GM23338 (cell line): ENCODE measurements at regions not wholly inside any gene's neighbourhood (a gene's known extent, or its start where the extent isn't known, plus 50 kb on each side); places are given as distances from the start of the nearest gene placed in this dataset.

ENCODE experiments used
- ATAC-seq: fragments of 200-7000 bp; cut with Tn5 transposase; 3 replicates; pipeline ENCODE4 v1.9.1; 2020
- DNase-seq: peaks from one replicate; pipeline ENCODE4 v3.0.0-alpha.2; 2015; ENCODE audit warnings: low spot score
- H2AFZ ChIP-seq: fragments of 200-600 bp; sonication (generic); 2 replicates; pipeline ENCODE4 v1.8.0; 2016; ENCODE audit warnings: antibody characterized with exemption, mild to moderate bottlenecking, moderate library complexity
- H3F3A ChIP-seq: fragments of 200-600 bp; sonication (generic); replicated peaks from 2 replicates; pipeline ENCODE4 v1.8.0; 2017; ENCODE audit warnings: antibody characterized with exemption, mixed run types, low read depth
- H3K27ac ChIP-seq: fragments of 200-600 bp; sonication (generic); 2 replicates; pipeline ENCODE4 v1.6.1; 2016; ENCODE audit warnings: low read depth
- H3K27me3 ChIP-seq: fragments of 200-600 bp; sonication (generic); 2 replicates; pipeline ENCODE4 v1.8.0; 2016; ENCODE audit warnings: mild to moderate bottlenecking, mixed run types, moderate library complexity; ENCODE audit not compliant: insufficient read depth
- H3K36me3 ChIP-seq: fragments of 200-600 bp; sonication (generic); 2 replicates; pipeline ENCODE4 v1.8.0; 2016; ENCODE audit warnings: mild to moderate bottlenecking; ENCODE audit not compliant: insufficient read depth
- H3K4me1 ChIP-seq: fragments of 200-600 bp; sonication (generic); 2 replicates; pipeline ENCODE4 v1.8.0; 2016; ENCODE audit warnings: mild to moderate bottlenecking, moderate library complexity; ENCODE audit not compliant: insufficient read depth
- H3K4me2 ChIP-seq: fragments of 200-600 bp; sonication (generic); 2 replicates; pipeline ENCODE4 v1.7.1; 2017; ENCODE audit warnings: mixed run types
- H3K4me3 ChIP-seq: fragments of 200-600 bp; sonication (generic); 2 replicates; pipeline ENCODE4 v1.6.1; 2016; ENCODE audit warnings: mixed run types
- H3K79me2 ChIP-seq: fragments of 200-600 bp; sonication (generic); replicated peaks from 2 replicates; pipeline ENCODE4 v1.8.0; 2017; ENCODE audit warnings: mild to moderate bottlenecking; ENCODE audit not compliant: insufficient read depth
- H3K9me2 ChIP-seq: fragments of 200-600 bp; sonication (generic); 2 replicates; pipeline ENCODE4 v1.8.0; 2017; ENCODE audit not compliant: insufficient read depth
- H4K20me1 ChIP-seq: fragments of 200-600 bp; sonication (generic); replicated peaks from 2 replicates; pipeline ENCODE4 v1.8.0; 2017; ENCODE audit warnings: mild to moderate bottlenecking; ENCODE audit not compliant: insufficient read depth
- H3K27ac Mint-ChIP-seq: 2 replicates; pipeline ENCODE4 v1.8.0; 2020; ENCODE audit warnings: inconsistent platforms, mild to moderate bottlenecking, moderate library complexity, mixed read lengths
- H3K27me3 Mint-ChIP-seq: 3 replicates; pipeline ENCODE4 v1.8.0; 2022; ENCODE audit warnings: low read depth, mild to moderate bottlenecking, moderate library complexity, mixed read lengths, inconsistent platforms; ENCODE audit not compliant: insufficient read depth, poor library complexity
- H3K36me3 Mint-ChIP-seq: 3 replicates; pipeline ENCODE4 v1.8.0; 2021; ENCODE audit warnings: low read depth, mild to moderate bottlenecking, inconsistent platforms, moderate library complexity, mixed read lengths
- H3K4me1 Mint-ChIP-seq: 3 replicates; pipeline ENCODE4 v1.8.0; 2020; ENCODE audit warnings: mild to moderate bottlenecking, inconsistent platforms, mixed read lengths
- H3K4me3 Mint-ChIP-seq: 3 replicates; pipeline ENCODE4 v1.8.0; 2021; ENCODE audit warnings: moderate library complexity, mild to moderate bottlenecking, inconsistent platforms, mixed read lengths
- H3K9me3 Mint-ChIP-seq: 3 replicates; pipeline ENCODE4 v1.8.0; 2020; ENCODE audit warnings: moderate library complexity, mild to moderate bottlenecking, inconsistent platforms, mixed read lengths
- JUNB ChIP-seq: IDR thresholded peaks from one replicate; pipeline ENCODE4 v1.6.1; 2016; ENCODE audit warnings: antibody characterized with exemption; ENCODE audit not compliant: unreplicated experiment
- NANOG ChIP-seq: IDR thresholded peaks from 2 replicates; pipeline ENCODE4 v1.6.1; 2016; ENCODE audit warnings: antibody characterized with exemption, borderline replicate concordance
- POLR2AphosphoS5 ChIP-seq: IDR thresholded peaks from 2 replicates; pipeline ENCODE4 v1.6.1; 2016; ENCODE audit warnings: antibody characterized with exemption, low read depth
- ZNF114 ChIP-seq: fragments of 250-450 bp; sonication (Bioruptor Pico); IDR thresholded peaks from 2 replicates; pipeline ENCODE4 v1.5.0; 2020; ENCODE audit warnings: mild to moderate bottlenecking, moderate library complexity
- TF ChIP-seq, protein P1 (sequence below): IDR thresholded peaks from one replicate; pipeline ENCODE4 v1.6.1; 2018; ENCODE audit warnings: antibody characterized with exemption; ENCODE audit not compliant: unreplicated experiment
- TF ChIP-seq, protein P2 (sequence below), 2 experiments: fragments of 200-600 bp in 1 of 2; sonication (generic) in 1 of 2; conservative IDR thresholded peaks; 2 replicates each; pipeline versions ENCODE4 v1.5.1 to v1.6.1; 2016 to 2017; ENCODE audit warnings: antibody characterized with exemption in 2 of 2, low read depth in 2 of 2, mild to moderate bottlenecking in 2 of 2, moderate library complexity in 1 of 2
- TF ChIP-seq, protein P3 (sequence below): IDR thresholded peaks from 2 replicates; pipeline ENCODE4 v1.6.1; 2016; ENCODE audit warnings: antibody characterized with exemption
- TF ChIP-seq, protein P4 (sequence below): fragments of 250-450 bp; sonication (Bioruptor Pico); IDR thresholded peaks from 2 replicates; pipeline ENCODE4 v1.5.0; 2020; ENCODE audit warnings: mild to moderate bottlenecking, moderate library complexity

- H3K4me3 ChIP-seq: no peak overlapping the region
- Mint-ChIP-seq H3K4me3 (no peak overlapping the region), H3K9me3 (no peaks in the 10 kb centered on the region), H3K27me3 (peaks cover 3% of the 10 kb centered on the region), H3K36me3 (no peaks in the 10 kb centered on the region), H3K4me1 (no peaks in the 10 kb centered on the region), H3K27ac (no peak overlapping the region)
- ATAC-seq: no peak
- H3K4me2 ChIP-seq: no peak overlapping the region
- no peaks in the 10 kb centered on the region for H3K4me1 ChIP-seq
- no peaks in the 10 kb centered on the region for H3K79me2 ChIP-seq
- no peaks in the 10 kb centered on the region for H3K36me3 ChIP-seq
- no peak overlapping the region for H3K27ac ChIP-seq
- no peak for TF ChIP-seq POLR2AphosphoS5
- TF ChIP-seq JUNB: no peak
- TF ChIP-seq, protein P1, sequence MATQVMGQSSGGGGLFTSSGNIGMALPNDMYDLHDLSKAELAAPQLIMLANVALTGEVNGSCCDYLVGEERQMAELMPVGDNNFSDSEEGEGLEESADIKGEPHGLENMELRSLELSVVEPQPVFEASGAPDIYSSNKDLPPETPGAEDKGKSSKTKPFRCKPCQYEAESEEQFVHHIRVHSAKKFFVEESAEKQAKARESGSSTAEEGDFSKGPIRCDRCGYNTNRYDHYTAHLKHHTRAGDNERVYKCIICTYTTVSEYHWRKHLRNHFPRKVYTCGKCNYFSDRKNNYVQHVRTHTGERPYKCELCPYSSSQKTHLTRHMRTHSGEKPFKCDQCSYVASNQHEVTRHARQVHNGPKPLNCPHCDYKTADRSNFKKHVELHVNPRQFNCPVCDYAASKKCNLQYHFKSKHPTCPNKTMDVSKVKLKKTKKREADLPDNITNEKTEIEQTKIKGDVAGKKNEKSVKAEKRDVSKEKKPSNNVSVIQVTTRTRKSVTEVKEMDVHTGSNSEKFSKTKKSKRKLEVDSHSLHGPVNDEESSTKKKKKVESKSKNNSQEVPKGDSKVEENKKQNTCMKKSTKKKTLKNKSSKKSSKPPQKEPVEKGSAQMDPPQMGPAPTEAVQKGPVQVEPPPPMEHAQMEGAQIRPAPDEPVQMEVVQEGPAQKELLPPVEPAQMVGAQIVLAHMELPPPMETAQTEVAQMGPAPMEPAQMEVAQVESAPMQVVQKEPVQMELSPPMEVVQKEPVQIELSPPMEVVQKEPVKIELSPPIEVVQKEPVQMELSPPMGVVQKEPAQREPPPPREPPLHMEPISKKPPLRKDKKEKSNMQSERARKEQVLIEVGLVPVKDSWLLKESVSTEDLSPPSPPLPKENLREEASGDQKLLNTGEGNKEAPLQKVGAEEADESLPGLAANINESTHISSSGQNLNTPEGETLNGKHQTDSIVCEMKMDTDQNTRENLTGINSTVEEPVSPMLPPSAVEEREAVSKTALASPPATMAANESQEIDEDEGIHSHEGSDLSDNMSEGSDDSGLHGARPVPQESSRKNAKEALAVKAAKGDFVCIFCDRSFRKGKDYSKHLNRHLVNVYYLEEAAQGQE: no peak
- H2AFZ ChIP-seq: no peak overlapping the region
- no peak for DNase-seq
- no peaks in the 10 kb centered on the region for H3K9me2 ChIP-seq
- no peaks in the 10 kb centered on the region for H3K27me3 ChIP-seq
- H4K20me1 ChIP-seq: no peaks in the 10 kb centered on the region
- no peaks in the 10 kb centered on the region for H3F3A ChIP-seq
These were observed 118.8 kb downstream of the SLC6A15 start for GRCh38 chr12:84793558-84794367.

GRCh38 chr12:84791444-84791843, 121.2 kb downstream of the SLC6A15 start:
- Mint-ChIP-seq H3K9me3 (no peaks in the 10 kb centered on the region), H3K4me3 (no peak overlapping the region), H3K4me1 (no peaks in the 10 kb centered on the region), H3K36me3 (no peaks in the 10 kb centered on the region), H3K27ac (no peak overlapping the region), H3K27me3 (no peaks in the 10 kb centered on the region)
- no peaks in the 10 kb centered on the region for H3K36me3 ChIP-seq
- no peaks in the 10 kb centered on the region for H4K20me1 ChIP-seq
- H3K27ac ChIP-seq: no peak overlapping the region
- H3K27me3 ChIP-seq: no peaks in the 10 kb centered on the region
- no peak overlapping the region for H2AFZ ChIP-seq
- H3K4me2 ChIP-seq: no peak overlapping the region
- H3K4me1 ChIP-seq: no peaks in the 10 kb centered on the region
- no peaks in the 10 kb centered on the region for H3K9me2 ChIP-seq
- DNase-seq (no peak), ATAC-seq (no peak)
- H3K79me2 ChIP-seq: no peaks in the 10 kb centered on the region
- TF ChIP-seq, protein P2, sequence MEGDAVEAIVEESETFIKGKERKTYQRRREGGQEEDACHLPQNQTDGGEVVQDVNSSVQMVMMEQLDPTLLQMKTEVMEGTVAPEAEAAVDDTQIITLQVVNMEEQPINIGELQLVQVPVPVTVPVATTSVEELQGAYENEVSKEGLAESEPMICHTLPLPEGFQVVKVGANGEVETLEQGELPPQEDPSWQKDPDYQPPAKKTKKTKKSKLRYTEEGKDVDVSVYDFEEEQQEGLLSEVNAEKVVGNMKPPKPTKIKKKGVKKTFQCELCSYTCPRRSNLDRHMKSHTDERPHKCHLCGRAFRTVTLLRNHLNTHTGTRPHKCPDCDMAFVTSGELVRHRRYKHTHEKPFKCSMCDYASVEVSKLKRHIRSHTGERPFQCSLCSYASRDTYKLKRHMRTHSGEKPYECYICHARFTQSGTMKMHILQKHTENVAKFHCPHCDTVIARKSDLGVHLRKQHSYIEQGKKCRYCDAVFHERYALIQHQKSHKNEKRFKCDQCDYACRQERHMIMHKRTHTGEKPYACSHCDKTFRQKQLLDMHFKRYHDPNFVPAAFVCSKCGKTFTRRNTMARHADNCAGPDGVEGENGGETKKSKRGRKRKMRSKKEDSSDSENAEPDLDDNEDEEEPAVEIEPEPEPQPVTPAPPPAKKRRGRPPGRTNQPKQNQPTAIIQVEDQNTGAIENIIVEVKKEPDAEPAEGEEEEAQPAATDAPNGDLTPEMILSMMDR (conservative IDR thresholded peaks at IDR 0.05; ENCODE audit: low read depth in 2 of 2): no peak
- no peak for TF ChIP-seq NANOG
- TF ChIP-seq, protein P3, sequence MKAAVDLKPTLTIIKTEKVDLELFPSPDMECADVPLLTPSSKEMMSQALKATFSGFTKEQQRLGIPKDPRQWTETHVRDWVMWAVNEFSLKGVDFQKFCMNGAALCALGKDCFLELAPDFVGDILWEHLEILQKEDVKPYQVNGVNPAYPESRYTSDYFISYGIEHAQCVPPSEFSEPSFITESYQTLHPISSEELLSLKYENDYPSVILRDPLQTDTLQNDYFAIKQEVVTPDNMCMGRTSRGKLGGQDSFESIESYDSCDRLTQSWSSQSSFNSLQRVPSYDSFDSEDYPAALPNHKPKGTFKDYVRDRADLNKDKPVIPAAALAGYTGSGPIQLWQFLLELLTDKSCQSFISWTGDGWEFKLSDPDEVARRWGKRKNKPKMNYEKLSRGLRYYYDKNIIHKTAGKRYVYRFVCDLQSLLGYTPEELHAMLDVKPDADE: no peak
- TF ChIP-seq ZNF114 (CRISPR knock-in tag): no peak
- TF ChIP-seq POLR2AphosphoS5: no peak
- TF ChIP-seq, protein P4, sequence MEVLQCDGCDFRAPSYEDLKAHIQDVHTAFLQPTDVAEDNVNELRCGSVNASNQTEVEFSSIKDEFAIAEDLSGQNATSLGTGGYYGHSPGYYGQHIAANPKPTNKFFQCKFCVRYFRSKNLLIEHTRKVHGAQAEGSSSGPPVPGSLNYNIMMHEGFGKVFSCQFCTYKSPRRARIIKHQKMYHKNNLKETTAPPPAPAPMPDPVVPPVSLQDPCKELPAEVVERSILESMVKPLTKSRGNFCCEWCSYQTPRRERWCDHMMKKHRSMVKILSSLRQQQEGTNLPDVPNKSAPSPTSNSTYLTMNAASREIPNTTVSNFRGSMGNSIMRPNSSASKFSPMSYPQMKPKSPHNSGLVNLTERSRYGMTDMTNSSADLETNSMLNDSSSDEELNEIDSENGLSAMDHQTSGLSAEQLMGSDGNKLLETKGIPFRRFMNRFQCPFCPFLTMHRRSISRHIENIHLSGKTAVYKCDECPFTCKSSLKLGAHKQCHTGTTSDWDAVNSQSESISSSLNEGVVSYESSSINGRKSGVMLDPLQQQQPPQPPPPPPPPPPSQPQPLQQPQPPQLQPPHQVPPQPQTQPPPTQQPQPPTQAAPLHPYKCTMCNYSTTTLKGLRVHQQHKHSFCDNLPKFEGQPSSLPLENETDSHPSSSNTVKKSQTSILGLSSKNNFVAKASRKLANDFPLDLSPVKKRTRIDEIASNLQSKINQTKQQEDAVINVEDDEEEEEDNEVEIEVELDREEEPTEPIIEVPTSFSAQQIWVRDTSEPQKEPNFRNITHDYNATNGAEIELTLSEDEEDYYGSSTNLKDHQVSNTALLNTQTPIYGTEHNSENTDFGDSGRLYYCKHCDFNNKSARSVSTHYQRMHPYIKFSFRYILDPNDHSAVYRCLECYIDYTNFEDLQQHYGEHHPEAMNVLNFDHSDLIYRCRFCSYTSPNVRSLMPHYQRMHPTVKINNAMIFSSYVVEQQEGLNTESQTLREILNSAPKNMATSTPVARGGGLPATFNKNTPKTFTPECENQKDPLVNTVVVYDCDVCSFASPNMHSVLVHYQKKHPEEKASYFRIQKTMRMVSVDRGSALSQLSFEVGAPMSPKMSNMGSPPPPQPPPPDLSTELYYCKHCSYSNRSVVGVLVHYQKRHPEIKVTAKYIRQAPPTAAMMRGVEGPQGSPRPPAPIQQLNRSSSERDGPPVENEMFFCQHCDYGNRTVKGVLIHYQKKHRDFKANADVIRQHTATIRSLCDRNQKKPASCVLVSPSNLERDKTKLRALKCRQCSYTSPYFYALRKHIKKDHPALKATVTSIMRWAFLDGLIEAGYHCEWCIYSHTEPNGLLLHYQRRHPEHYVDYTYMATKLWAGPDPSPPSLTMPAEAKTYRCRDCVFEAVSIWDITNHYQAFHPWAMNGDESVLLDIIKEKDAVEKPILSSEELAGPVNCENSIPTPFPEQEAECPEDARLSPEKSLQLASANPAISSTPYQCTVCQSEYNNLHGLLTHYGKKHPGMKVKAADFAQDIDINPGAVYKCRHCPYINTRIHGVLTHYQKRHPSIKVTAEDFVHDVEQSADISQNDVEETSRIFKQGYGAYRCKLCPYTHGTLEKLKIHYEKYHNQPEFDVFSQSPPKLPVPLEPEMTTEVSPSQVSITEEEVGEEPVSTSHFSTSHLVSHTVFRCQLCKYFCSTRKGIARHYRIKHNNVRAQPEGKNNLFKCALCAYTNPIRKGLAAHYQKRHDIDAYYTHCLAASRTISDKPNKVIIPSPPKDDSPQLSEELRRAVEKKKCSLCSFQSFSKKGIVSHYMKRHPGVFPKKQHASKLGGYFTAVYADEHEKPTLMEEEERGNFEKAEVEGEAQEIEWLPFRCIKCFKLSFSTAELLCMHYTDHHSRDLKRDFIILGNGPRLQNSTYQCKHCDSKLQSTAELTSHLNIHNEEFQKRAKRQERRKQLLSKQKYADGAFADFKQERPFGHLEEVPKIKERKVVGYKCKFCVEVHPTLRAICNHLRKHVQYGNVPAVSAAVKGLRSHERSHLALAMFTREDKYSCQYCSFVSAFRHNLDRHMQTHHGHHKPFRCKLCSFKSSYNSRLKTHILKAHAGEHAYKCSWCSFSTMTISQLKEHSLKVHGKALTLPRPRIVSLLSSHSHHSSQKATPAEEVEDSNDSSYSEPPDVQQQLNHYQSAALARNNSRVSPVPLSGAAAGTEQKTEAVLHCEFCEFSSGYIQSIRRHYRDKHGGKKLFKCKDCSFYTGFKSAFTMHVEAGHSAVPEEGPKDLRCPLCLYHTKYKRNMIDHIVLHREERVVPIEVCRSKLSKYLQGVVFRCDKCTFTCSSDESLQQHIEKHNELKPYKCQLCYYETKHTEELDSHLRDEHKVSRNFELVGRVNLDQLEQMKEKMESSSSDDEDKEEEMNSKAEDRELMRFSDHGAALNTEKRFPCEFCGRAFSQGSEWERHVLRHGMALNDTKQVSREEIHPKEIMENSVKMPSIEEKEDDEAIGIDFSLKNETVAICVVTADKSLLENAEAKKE: no peak
- H3F3A ChIP-seq: no peaks in the 10 kb centered on the region
- no peak overlapping the region for H3K4me3 ChIP-seq
